ENCODE measurements at regions not wholly inside any gene's neighbourhood (a gene's known extent, or its start where the extent isn't known, plus 50 kb on each side); places are given as distances from the start of the nearest gene placed in this dataset.

DNA sequence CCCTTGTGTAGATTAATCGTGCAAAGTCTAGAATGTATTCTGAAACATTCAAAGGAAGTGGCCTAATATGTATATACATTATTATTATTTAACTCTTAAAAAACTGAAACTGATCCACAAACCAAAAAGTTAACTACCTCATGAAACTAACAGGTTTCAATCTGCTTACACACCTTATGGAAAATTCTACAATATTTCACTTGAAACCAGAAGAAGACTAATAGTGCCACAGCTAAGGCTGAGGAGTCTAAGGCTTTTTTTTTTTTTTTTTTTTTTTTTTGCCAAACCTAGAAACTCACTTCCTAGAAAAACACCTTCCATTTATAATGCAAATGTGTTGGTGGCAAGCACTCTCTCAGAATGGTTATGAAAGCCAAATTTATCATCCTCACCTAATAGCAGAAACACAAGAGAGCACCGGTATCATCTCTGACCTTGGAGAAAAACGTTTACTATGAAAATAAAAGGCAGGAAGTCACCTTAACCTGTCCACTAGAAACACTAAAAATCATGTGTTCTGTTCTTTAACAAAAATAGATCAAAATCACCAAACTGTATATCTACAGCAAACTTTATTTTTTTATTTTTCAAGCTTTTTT is 586.1 kb downstream of the FRK start:
- TF ChIP-seq, protein P1, sequence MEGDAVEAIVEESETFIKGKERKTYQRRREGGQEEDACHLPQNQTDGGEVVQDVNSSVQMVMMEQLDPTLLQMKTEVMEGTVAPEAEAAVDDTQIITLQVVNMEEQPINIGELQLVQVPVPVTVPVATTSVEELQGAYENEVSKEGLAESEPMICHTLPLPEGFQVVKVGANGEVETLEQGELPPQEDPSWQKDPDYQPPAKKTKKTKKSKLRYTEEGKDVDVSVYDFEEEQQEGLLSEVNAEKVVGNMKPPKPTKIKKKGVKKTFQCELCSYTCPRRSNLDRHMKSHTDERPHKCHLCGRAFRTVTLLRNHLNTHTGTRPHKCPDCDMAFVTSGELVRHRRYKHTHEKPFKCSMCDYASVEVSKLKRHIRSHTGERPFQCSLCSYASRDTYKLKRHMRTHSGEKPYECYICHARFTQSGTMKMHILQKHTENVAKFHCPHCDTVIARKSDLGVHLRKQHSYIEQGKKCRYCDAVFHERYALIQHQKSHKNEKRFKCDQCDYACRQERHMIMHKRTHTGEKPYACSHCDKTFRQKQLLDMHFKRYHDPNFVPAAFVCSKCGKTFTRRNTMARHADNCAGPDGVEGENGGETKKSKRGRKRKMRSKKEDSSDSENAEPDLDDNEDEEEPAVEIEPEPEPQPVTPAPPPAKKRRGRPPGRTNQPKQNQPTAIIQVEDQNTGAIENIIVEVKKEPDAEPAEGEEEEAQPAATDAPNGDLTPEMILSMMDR (IDR thresholded peaks at IDR 0.05) = no peak
- Mint-ChIP-seq H3K4me1 (no peaks in the 10 kb centered on the region), H3K4me3 (no peak overlapping the region), H3K36me3 (no peaks in the 10 kb centered on the region), H3K9me3 (peaks cover 0 to 9% (median 4%) of the 10 kb centered on the region in 7 donors), H3K27me3 (ENCODE audit: low read depth in 3 of 3) (no peaks in the 10 kb centered on the region), H3K27ac (no peak overlapping the region)
- H3K4me3 ChIP-seq (replicated peaks in 1 of 3; ENCODE audit: low read depth in 2 of 3, low read length in 3 of 3) = no peak overlapping the region
- peaks cover 0 to 4% of the 10 kb centered on the region in 2 donors for H3K9me3 ChIP-seq (replicated peaks in 1 of 2; ENCODE audit: control insufficient read depth in 1 of 2, insufficient read depth in 1 of 2, low read length in 2 of 2)
- no peaks in the 10 kb centered on the region for H3K79me2 ChIP-seq (ENCODE audit: insufficient read depth, low read length)
- no peak overlapping the region for H3K4me2 ChIP-seq (replicated peaks; ENCODE audit: extremely low read depth, low read length, poor library complexity, severe bottlenecking)
- no peaks in the 10 kb centered on the region for H3K36me3 ChIP-seq (replicated peaks in 1 of 2; ENCODE audit: control insufficient read depth in 1 of 2, insufficient read depth in 2 of 2, low read length in 2 of 2)
- intact Hi-C loops (cut with micrococcal nuclease) = no loop called here
- no peak for DNase-seq
- no peaks in the 10 kb centered on the region for H3K27me3 ChIP-seq (ENCODE audit: control insufficient read depth in 2 of 2, insufficient read depth in 2 of 2, low read length in 2 of 2)
- H4K20me1 ChIP-seq (ENCODE audit: insufficient read depth, low read length) = no peaks in the 10 kb centered on the region
- H3K9ac ChIP-seq (ENCODE audit: insufficient read depth, low read length, poor library complexity, severe bottlenecking) = no peak overlapping the region
- H3K4me1 ChIP-seq (ENCODE audit: control insufficient read depth in 1 of 2, insufficient read depth in 2 of 2, low read length in 2 of 2) = no peaks in the 10 kb centered on the region
- no CpG with 5 or more reads among the region's 3 CpGs for WGBS (ENCODE audit: insufficient coverage)
- no peak overlapping the region for H3K27ac ChIP-seq (ENCODE audit: low read depth in 1 of 2, low read length in 2 of 2)
- no peak overlapping the region for H2AFZ ChIP-seq (ENCODE audit: insufficient read depth, low read depth, low read length, poor library complexity, severe bottlenecking)

DNA sequence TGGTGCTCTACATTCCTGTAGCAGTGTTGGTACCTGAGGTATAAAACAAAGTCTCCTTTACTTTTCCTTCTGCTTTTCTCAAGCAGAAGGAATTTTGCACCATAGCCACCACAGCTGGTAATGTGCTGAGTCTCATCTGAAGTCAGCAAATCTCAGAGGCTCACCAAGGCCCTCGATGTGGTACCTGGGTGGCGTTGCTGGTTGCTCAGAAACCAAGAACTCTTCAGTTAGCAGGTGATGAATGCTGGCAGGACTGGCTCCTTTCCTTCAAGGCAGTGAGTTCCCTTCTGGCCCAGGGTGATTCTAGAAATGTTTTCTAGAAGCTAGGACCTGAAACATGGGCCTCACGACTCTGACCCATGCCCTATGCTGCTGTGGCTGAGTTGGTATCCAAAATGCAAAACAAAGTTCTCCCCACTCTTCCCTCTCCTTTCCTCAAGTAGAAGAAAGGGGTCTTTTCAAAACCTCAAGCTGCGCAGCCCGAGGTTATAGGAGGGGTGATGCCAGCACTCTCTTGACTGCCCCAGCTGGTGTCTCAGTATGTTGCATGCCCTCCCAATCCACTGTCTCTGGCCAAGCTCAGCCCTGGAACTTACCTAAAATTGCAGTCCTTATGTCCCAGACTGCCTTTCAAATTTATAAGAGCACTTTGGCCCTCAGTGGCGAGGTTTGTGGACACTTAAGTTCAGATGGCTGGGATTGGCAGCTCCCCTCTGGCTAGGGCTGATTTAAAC is 592.3 kb downstream of the FRK start:
- no peaks in the 10 kb centered on the region for H3K27me3 ChIP-seq (ENCODE audit: control insufficient read depth in 2 of 2, insufficient read depth in 2 of 2, low read length in 2 of 2)
- no peaks in the 10 kb centered on the region for H3K27me3 Mint-ChIP-seq (ENCODE audit: low read depth in 3 of 3)
- H4K20me1 ChIP-seq (ENCODE audit: insufficient read depth, low read length) = no peaks in the 10 kb centered on the region
- peaks cover 0 to 7% (median 3%) of the 10 kb centered on the region in 7 donors for H3K9me3 Mint-ChIP-seq
- no peak overlapping the region for H3K27ac Mint-ChIP-seq
- no peak overlapping the region for H3K27ac ChIP-seq (ENCODE audit: low read depth in 1 of 2, low read length in 2 of 2)
- intact Hi-C loops (cut with micrococcal nuclease) = no loop called here
- no peak for DNase-seq
- H2AFZ ChIP-seq (ENCODE audit: insufficient read depth, low read depth, low read length, poor library complexity, severe bottlenecking) = no peak overlapping the region
- no peak overlapping the region for H3K9ac ChIP-seq (ENCODE audit: insufficient read depth, low read length, poor library complexity, severe bottlenecking)
- H3K4me3 ChIP-seq (replicated peaks in 1 of 3; ENCODE audit: low read depth in 2 of 3, low read length in 3 of 3) = no peak overlapping the region
- no peaks in the 10 kb centered on the region for H3K36me3 Mint-ChIP-seq
- no peak overlapping the region for H3K4me2 ChIP-seq (replicated peaks; ENCODE audit: extremely low read depth, low read length, poor library complexity, severe bottlenecking)
- TF ChIP-seq, protein P1 (IDR thresholded peaks at IDR 0.05) = no peak
- H3K4me3 Mint-ChIP-seq = no peak overlapping the region
- no peaks in the 10 kb centered on the region for H3K79me2 ChIP-seq (ENCODE audit: insufficient read depth, low read length)
- H3K4me1 Mint-ChIP-seq = no peaks in the 10 kb centered on the region
- H3K9me3 ChIP-seq (replicated peaks in 1 of 2; ENCODE audit: control insufficient read depth in 1 of 2, insufficient read depth in 1 of 2, low read length in 2 of 2) = peaks cover 5 to 33% of the 10 kb centered on the region in 2 donors
- H3K36me3 ChIP-seq (replicated peaks in 1 of 2; ENCODE audit: control insufficient read depth in 1 of 2, insufficient read depth in 2 of 2, low read length in 2 of 2) = no peaks in the 10 kb centered on the region
- WGBS (ENCODE audit: insufficient coverage) = 82% methylated on average over 3 of the region's 6 CpGs
- H3K4me1 ChIP-seq (ENCODE audit: control insufficient read depth in 1 of 2, insufficient read depth in 2 of 2, low read length in 2 of 2) = no peaks in the 10 kb centered on the region
